AG20443 (cell line): ENCODE measurements at regions not wholly inside any gene's neighbourhood (a gene's known extent, or its start where the extent isn't known, plus 50 kb on each side); places are given as distances from the start of the nearest gene placed in this dataset.

ENCODE experiments used
- DNase-seq: peaks from one replicate; pipeline ENCODE4 v3.0.0; 2012; ENCODE audit warnings: low spot score, mixed read lengths

DNA sequence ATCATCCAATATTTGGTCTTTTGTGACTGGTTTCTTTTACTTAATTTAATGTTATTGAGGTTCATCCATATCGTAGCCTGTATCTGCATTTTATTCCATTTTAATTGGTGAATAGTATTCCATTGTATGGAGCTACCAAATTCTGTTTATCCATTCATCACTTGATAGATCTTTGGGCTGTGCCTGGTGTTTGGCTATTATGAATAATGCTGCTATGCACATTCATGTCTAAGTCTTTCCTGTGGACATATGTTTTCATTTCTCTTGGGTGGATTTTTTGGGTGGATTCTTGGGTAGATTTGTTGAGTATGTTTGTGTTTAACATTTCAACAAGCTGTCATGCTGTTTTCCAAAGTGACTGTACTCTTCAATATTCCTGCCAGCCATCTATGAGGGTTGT is 52.5 kb upstream of the NEDD4L start:
- no peak for DNase-seq

DNA sequence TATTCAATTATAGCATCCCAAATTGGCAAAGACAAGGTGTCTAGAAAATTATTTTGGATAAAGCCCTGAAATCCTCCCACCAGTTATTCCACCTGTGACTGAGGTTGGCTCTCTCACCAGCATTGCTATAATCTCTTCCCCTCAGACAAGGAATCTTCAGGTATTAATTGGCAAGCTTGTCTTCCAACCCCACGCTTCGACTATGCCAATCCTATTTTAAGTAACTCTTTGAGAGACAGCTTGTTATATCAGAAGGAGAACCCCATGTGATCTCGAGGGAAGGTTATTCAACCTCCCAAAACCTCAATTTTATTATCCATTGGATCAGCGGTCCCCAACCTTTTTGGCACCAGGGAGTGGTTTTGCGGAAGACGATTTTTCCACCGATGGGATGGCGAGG is 54.5 kb upstream of the NEDD4L start:
- DNase-seq, result no peak

DNA sequence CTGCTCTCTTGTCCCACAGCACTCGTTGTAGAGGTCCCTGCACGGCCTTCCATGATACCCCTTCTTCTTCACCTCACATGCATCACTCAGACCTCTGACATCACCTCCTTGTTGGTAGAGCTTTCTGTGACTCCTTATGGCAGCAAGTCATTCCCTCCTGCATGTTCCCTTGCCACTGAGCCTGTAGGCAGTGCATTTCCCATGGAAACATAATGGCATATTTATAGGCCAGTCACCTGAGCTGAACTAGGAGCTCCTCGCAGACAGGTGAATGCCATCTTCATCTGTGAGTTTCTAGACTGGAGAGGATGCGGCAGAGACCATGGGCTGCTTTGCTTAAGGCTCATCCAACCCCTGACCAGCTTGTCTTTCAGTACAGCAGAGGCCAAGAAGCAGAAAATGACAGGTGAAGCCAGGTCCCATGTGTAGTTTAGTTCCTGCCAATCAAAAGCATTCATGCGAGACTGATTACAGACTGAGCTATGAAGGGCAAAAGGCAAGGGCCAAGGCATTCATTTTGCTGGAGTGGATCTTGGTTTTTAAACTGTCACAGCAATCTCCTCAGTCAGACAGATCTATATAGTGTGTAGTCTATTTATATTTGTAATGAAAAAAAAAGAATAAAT is 59.4 kb upstream of the NEDD4L start:
- no peak for DNase-seq

DNA sequence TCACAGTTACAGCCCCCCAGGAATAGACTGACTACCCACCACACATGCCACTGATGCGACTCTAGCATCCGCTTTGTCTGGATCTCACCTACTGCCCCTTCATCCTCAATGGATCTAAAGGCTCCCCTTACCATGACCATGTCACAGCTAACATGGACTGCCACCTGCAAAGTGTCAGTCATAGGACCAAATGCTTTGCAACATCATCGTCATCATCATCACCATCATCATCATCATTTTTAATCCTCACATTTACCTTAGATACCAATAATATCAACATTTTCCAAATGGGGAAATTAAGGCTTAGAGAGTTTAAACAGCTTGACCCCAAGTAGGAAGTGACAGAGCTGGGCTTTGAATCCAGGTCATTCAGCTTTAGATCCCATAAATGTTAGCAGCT is 60.1 kb upstream of the NEDD4L start:
- DNase-seq, result no peak

DNA sequence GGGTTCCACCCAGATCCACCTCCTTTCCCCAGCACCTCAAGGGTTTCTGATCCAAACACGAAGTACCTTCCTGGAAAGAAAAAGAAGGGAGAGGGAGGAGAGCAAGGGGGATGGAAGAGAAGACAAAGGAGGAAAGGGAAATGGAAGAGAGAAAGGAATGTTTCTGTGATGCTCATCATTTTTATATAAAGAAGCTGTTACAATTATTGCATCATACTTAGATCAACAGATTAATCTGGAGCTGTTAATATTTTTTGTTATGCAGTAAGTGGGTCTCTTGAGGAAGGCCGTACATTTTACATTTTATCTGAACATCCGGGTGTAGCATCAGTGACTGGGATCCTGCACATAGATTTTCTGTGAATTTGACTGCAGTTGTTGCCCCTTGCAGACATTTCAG is 60.6 kb upstream of the NEDD4L start:
- DNase-seq, result no peak

DNA sequence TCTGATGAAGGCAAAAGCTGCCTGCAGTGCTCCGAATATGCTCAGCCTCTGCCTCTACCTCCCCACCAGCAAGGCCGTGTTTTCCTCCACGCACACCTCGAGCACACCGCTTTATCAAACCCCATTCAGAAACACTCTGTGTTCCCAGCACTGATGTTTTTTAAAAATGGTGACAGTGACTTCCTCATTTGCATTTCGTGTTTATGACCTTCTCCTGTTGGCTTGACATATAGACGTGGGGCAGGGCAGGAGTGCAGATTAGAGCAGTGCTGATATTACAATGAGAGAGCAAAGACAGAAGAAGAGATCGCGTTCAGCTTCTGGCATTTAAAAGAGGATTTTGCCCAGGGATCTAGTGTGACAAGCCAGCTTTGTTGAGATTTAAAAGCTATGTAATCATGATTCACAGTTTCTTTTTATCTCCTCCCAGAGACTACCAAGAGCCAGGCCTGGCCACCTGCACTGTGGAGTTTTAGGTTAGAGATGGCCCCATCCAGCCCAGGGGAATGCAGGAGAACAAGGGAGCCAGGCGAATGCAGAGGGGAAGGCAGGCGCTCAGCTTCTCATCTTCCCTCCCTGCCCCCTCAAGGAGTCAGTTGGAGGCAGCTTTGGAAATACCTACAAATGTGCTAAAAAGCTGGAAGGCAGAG is 61.5 kb upstream of the NEDD4L start:
- DNase-seq, result no peak

DNA sequence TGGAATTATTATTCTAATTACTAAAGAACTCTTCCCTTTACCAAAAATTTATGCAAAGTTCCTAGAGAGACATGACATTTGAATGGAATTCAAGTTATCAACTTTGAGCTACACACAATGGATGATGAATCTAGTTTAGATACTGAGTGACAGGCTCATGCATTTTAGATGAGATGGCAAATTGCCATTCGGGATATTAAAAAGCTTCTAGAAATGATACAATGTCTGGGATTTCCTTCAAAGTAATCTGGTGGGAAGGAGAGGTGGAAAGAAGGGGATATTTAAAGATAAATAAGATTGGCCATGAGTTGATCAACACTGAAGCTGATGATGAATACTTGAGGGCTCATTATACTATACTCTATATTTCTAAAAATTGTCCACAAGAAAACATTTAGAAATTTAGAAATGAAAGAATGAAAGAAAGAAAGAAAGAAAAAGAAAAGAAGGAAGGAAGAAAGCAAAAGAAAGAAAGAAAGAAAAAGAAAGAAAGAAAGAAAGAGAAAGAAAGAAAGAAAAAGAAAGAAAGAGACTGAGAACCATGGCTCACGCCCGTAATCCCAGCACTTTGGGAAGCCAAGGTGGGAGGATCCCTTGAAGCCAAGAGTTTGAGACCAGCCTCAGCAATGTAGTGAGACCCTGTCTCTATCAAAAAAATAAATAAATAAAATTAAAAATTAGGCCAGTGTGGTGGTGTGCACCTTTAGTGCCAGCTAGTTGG is 62.6 kb upstream of the NEDD4L start:
- DNase-seq, result no peak

DNA sequence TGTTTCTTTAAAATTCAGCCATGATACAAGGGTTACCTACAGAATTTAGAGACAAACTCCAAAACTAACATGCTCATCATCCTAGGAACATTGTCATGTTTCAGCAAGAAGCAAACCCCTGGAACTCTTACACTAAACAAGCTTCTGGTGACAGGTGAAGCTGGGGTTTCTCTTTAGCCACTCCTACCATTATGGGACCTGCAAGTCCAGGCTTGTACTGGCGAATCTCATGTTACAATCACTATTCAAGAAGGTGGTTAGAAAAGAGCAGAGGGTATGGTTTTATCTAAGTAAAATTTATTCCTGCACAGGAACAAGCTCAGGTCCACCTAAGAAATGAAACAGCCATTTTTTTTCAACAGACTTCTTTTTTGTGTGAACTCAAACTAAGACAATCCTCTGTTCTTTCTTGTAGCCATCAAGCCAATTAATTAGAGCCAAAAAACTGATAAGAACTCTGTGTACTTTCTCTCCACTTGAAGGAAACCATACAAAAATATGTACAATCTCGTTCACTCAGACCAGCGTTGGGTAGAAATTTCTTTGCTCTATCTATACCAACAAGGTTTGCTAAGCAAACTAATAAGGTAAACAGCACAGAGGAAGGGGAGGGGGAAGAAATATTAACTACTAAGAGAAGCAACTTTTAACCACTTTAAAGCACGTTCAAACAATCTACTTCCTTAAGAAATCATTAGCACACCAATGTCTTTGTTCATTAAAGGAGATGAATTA is 63.3 kb upstream of the NEDD4L start:
- no peak for DNase-seq

DNA sequence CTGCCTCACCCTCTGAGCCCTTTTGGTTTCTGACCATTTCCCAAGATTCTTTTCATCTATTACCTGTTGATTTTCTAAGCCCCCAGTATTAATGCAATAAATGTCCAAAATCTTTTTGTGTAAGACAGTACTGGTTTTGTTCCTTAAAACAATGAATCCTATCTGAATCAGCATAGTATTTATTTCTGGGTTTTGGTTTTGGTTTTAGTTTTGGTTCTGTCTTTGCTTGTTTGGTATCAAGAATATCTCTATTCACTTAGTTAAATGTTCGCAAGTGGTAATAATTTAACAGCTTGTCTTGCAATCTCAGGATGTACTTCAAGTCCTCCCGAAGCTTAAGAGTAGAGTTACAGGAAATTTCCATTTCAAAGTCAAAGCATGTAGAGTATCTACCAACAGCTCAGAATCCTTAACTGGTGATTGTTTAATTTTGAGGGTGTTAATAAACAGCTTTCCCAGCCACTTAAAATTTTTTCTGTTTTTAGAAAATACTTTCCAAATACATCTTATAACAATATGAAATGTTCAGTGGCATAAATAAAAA is 67.7 kb upstream of the NEDD4L start:
- DNase-seq, result no peak

DNA sequence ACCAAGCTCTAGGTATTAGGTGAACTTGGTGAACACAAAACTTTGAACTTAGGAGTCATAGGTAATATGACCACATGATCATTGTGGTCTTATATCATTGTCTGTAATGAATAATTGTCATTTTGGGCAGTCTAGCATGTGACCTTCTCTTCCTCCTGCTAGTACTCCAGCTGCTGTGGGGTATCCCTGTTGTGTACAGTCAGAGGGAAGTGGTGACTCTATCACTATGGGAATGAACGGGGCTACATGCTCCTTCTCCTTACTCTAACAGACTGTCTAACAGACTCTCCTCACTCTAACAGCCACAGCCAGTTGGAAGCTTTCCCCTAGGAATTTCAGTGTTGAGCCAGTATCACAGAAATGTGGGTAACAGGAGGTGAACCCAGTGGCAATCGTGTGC is 68.2 kb upstream of the NEDD4L start:
- DNase-seq, result no peak

DNA sequence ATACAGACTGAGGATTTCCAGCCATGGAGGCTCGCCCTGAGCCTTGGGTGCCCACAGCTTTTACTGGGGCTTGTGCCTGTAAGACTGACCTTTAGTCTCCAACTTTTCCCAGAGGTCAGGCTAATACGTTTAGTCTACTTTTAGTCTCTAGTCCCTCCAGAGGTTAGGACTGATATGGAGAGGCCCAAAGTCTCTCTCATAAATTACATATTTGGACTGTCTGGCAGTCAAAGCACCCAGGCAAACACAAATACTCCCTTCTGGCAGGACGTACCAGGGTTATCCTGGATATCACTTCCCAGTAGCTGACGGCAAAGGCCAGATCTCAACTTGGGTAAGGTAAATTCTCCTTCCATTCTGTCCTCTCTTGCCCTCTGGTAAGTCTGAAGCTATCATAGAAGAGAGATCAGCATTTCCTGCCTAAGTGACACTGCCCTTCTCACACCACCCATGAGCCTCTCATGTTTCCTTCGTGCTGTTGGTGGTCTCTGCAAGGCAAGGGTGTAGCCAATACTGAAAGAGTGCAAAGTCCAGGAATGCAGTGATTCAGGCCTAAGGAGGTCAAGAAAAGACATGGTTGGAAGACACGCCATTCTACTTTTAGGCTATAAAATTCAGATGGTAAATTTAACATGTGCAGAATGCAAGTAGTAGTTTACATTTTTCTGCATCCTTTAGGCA is 69.3 kb upstream of the NEDD4L start:
- DNase-seq, result no peak

DNA sequence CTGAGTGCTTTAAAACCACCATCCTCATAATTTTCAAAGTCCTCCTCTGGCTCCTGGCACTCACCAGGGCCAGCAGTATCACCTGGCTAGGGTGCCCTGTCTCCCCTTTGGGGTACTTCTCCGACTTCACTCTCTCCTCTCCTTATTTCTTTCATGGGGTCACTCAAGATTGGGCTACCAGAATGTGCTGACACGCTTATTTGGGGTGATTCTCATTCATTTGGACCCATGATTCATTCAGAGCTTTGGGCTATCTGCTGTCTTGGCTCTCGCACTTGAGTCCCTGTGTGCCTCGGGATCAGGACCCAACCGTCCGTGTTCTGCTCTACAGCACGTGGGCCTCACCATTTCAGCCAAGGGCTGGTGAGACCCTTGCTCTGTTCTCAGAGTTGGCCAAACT is 70.1 kb upstream of the NEDD4L start:
- DNase-seq, result no peak

DNA sequence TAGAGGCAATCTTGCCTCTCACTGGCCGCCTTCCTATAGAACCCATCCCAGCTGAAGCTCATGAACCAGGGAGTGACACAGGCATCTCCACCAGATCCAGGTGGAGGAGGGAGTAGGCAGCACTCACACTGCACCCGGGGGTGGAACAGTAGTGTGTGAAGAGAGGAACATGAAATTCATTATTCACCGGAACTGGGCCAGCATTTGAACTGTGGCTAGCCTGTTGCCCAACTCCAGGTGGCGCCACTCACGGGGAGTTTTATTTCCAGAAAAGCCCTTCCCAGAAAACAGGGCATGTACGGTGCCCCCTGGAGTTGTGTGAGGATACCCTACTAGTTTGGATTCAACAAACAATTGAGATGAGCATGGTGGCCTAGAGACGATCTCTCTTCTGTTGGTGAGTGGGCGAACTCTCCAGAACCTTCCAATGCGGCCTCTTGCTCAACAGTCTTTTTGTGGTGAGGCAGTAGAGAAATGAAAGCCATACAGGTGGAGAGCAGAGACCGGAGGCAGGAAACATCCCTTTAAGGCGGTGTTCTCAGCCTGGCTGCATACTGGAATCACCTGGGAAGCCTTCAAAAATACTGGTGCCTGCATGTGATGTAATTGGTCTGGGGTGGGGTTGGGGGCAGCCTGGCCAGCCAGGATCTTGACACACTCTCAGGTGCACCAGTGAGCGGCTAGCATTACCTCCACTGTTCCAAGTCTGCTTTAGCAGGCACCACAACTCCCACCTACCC is 73.5 kb upstream of the NEDD4L start:
- DNase-seq, result no peak

DNA sequence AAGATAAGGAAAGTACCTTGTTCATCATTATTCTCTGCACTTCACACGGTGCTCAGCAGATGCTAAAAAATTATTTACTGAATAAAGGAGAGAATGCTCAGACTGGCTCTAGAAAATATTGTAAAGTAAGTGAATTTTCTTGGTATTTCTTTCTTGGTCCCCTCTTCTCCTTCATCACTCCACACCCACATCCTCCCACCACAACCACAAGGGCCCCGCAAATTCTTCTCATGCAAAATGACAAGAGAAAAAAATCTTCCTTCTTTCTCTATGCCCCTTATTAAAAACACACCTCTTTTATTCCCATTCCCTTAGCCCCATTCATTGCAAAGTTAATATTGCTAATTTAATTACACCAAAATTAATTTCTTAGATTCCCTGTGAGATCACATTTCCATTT is 74.2 kb upstream of the NEDD4L start:
- no peak for DNase-seq

DNA sequence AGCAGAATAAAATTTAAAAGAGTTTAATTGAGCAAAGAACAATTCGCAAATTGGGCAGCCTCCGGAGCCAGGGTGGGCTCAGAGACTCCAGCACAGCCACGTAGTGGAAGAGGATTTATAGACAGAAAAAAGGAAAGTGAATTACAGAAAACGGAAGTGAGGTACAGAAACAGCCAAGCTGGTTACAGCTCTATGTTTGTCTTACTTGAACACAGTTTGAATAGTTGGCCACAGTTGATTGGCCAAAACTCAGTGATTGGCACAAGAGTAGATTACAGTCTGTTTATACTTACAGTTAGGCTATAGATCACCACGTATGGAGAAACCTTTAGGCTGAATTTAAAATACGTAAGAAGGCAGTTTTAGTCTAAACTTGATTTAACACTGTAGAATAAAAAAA is 78.8 kb upstream of the NEDD4L start:
- DNase-seq, result no peak

DNA sequence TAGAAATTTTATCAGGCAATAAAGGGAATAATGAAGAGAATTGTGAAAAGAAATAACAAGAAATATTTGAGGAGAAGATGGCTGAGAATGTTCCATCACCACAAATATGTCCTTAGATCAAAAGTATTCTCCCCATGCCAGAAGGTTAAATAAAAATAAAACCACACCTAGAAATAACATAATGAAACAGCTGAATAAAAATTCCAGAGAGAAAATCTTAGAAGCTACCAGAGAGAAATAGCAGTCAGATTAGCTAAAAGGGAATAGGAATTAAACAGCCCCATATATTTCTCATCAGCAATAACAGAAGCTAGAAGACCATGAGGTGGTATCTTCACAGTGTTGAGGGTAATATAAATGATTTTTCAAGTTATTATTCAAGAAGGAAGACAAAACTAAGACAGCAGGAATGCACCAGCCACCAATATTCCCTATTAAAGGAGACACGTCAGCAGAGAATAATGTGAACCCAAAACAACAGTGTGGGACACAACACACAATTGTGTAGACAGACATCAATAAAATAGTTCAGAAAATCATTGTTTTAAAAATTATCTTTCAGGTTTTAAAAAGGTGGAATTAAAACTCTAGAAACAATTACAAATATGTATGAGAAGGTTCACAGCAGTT is 82.0 kb upstream of the NEDD4L start:
- no peak for DNase-seq

DNA sequence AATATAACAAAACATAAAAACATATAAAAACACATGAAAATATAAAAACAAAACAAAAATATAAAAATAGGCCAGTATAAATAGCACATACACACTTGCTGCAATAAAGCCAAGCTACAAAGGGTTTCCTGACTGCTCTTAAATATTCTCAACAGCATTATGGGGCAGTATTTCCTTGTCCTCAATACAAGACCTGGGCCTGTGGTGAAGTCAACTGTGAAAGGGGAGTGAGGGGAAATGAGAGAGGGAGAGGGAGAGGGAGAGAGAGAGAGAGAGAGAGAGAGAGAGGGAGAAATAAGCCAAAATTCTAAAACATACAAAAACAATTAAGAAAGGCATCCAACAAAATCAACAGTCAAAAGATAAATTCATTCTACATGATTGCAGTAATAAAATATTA is 82.6 kb upstream of the NEDD4L start:
- no peak for DNase-seq

DNA sequence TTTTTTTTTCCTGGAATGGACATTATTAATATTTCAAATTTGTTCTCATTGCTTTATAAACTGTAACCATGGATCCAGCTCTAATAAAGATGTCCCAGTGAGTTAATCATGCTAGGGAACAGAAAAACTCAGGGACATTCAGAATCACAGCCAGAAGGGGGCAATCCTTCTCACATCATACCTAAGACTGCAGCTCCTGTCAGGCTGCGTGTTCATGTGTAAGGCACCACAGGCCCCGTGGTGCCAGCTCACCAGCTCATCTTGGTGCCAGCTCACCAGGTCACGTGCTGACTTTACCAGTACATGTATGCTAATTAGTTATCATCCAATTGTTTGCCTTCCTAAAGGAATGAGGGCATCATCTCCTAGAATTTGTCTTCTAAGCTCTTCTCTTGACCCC is 84.7 kb upstream of the NEDD4L start:
- DNase-seq, result peak; percentile 54

DNA sequence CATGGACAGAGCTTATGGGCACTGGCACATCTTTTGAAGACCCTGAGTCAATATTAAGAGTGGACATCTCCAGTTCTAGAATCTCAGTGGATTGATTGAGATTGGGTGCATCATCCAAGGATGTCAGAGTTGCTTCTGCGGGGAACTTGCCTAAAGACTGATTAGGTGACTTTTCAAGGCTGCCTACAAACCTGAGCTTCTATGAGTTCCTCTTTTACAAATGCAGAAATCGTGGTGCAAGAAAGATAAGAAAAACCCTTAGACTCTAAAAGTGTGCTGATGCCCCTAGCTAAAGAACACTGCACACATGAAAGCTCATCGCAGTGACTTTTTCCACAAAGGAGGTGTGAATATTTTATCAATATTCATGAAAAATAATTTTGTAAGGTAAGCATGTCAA is 86.8 kb upstream of the NEDD4L start:
- no peak for DNase-seq

DNA sequence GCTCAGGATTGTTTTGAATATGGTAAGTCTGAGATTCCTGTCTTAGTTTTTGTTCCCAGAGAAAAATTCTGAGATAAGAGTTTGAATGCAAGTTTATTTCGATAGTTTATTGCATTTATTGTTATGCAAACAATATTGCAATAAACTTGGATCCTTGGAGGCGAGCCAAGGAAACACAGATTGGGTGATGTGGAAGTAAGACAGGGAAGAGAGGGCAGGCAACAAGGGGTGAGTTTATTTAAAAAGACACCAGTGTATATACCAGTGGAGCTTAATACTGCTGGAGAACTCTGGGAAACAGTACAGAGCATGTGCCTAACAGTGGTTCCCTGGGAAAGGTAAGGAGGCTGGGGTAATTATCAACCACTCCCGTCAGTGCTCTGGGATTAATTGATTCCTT is 87.5 kb upstream of the NEDD4L start:
- DNase-seq, result no peak

DNA sequence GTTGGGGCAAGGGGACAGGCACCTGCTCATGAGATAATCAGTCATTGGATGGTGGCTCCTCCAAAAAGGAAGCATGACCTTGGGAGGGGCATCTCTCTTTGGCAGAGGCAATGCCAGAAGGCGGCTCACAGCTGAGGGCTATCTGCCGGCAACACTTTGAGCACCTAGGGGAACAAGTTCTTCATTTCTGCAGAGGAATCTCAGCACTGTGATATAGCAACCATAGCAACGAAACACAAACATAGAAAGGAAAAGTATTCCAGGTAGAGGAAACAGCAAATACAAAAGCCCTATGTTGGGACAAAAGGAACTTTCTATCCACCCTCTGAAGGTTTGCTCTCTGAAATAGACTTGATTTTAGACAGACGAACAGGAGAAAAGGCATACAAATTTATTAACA is 89.1 kb upstream of the NEDD4L start:
- DNase-seq, result no peak
